MCF 10A (cell line): ENCODE measurements at regions not wholly inside any gene's neighbourhood (a gene's known extent, or its start where the extent isn't known, plus 50 kb on each side); places are given as distances from the start of the nearest gene placed in this dataset.

Experiments used
- BruUV-seq: library from RNA; stranded (reverse); fragments of 400-500 nt; replicated peaks from 2 replicates; lab custom pipeline; 2021; lab: Mats Ljungman, UMichigan
- CTCF ChIA-PET: fragments of 300-600 bp; sonication (Branson Sonifier 250); formaldehyde crosslinking; extraction: SDS; loops from one replicate; lab custom pipeline; 2021; ENCODE audit warnings: antibody characterized with exemption, inconsistent platforms; lab: Yijun Ruan, JAX
- POLR2A ChIA-PET: fragments of 300-600, 350-650 bp; sonication (Branson Sonifier 250); formaldehyde crosslinking; extraction: SDS; loops from one replicate; lab custom pipeline; 2020; ENCODE audit warnings: antibody characterized with exemption, inconsistent platforms; lab: Yijun Ruan, JAX
- DNase-seq: peaks from one replicate; pipeline ENCODE4 v3.0.0-alpha.2; 2018; ENCODE audit not compliant: unreplicated experiment
- H3K27ac Mint-ChIP-seq: one replicate; pipeline ENCODE4 v1.8.0; 2022; ENCODE audit warnings: mild to moderate bottlenecking, low read depth, mixed read lengths; ENCODE audit not compliant: unreplicated experiment
- H3K27me3 Mint-ChIP-seq: one replicate; pipeline ENCODE4 v1.8.0; 2022; ENCODE audit warnings: mixed read lengths; ENCODE audit not compliant: insufficient read depth, unreplicated experiment
- H3K36me3 Mint-ChIP-seq: one replicate; pipeline ENCODE4 v1.8.0; 2022; ENCODE audit warnings: mild to moderate bottlenecking, moderate library complexity, mixed read lengths; ENCODE audit not compliant: insufficient read depth, unreplicated experiment
- H3K4me1 Mint-ChIP-seq: one replicate; pipeline ENCODE4 v1.8.0; 2022; ENCODE audit warnings: mixed read lengths; ENCODE audit not compliant: insufficient read depth, unreplicated experiment
- H3K4me3 Mint-ChIP-seq: one replicate; pipeline ENCODE4 v1.8.0; 2022; ENCODE audit warnings: mild to moderate bottlenecking, moderate library complexity, mixed read lengths; ENCODE audit not compliant: unreplicated experiment
- H3K9me3 Mint-ChIP-seq: one replicate; pipeline ENCODE4 v1.8.0; 2022; ENCODE audit warnings: mixed read lengths; ENCODE audit not compliant: unreplicated experiment
- CTCF ChIP-seq: fragments of 200-600 bp; IDR thresholded peaks from one replicate; pipeline ENCODE4 v1.8.0; 2022; ENCODE audit warnings: antibody characterized with exemption, mild to moderate bottlenecking; ENCODE audit not compliant: unreplicated experiment
- intact Hi-C: fragments of 100-400 bp; cut with micrococcal nuclease; formaldehyde crosslinking; loops from 2 replicates; pipeline ENCODE4 v1.14.1; 2022

DNA sequence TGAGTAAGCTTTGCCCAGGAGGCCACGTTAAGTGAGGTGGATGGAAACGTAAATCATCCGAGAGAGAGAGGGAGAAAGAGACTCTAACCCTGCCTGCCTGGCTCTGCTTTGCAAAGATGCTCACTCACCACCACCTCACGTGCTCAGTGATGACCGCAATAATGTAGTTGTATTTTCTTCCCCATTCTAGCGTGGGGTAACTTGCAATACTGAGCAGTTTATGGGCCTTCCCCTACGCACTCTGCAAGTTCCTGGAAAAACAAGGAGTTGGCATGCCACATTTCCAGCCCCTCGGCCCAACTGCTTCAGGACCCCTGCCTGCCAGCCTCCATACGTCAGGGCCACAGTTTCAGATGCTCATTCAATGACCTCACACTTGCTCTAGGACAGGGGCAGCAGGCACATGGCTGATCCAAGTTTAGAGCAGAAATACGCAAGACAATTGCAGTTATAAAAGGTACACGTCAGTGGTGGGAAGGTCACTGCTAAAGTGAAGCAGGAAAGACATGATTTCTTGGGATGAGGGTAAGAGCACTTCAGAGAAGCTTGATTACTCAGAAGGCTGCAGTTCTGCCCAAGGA lies 112.5 kb upstream of the RAB4A start:
- Mint-ChIP-seq H3K4me3 (no peak overlapping the region), H3K9me3 (no peaks in the 10 kb centered on the region), H3K27ac (no peak overlapping the region), H3K4me1 (no peaks in the 10 kb centered on the region), H3K36me3 (no peaks in the 10 kb centered on the region), H3K27me3 (no peaks in the 10 kb centered on the region)
- no peak for DNase-seq
- no peak for TF ChIP-seq CTCF
- POLR2A ChIA-PET = interaction anchor here (0.6 kb wide), 1 partner anchor 42 kb away, joined by 3 read pairs; no protein-coding TSS in a partner anchor
- intact Hi-C loops = loop anchor here (10.0 kb wide), 1 partner anchor 154 kb away; no protein-coding TSS in a partner anchor
- CTCF ChIA-PET = interaction anchor here (0.6 to 5.3 kb wide), 5 partner anchors 15 to 423 kb away, joined by 3 to 30 read pairs (median 3); partner anchors contain the start of gene RHOU
- no TSS peak for BruUV-seq

DNA sequence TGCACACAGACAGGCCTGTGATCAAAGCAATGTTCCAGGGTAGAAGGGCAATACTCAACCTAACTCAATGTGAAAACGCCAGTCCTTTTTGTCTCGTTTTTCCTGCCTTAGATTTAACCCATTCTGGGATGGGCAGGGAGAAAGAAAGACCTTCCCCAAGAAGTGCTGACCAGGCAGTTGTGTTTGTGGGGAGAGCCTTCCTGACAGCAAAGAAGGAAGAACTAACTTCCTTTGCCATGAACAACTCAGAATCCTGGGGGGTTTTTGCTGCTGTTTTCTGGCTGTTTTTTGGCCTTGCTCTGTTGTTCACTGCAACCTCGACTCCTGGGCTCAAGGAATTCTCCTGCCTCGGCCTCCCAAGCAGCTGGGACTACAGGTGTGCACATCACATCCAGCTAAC lies 112.0 kb upstream of the RAB4A start:
- CTCF ChIA-PET = interaction anchor here (0.9 to 5.3 kb wide), 5 partner anchors 10 to 467 kb away, joined by 3 to 30 read pairs (median 3); no protein-coding TSS in a partner anchor
- BruUV-seq = no TSS peak
- peaks cover under 1% of the 10 kb centered on the region for H3K27me3 Mint-ChIP-seq
- H3K36me3 Mint-ChIP-seq = no peaks in the 10 kb centered on the region
- TF ChIP-seq CTCF = no peak
- DNase-seq = no peak
- POLR2A ChIA-PET = interaction anchor here (0.6 to 0.7 kb wide), 2 partner anchors 18 to 42 kb away, joined by 3 read pairs; no protein-coding TSS in a partner anchor
- no peaks in the 10 kb centered on the region for H3K4me1 Mint-ChIP-seq
- no peak overlapping the region for H3K4me3 Mint-ChIP-seq
- intact Hi-C loops = loop anchor here (10.0 kb wide), 1 partner anchor 154 kb away; no protein-coding TSS in a partner anchor
- H3K9me3 Mint-ChIP-seq = no peaks in the 10 kb centered on the region
- H3K27ac Mint-ChIP-seq = no peak overlapping the region

DNA sequence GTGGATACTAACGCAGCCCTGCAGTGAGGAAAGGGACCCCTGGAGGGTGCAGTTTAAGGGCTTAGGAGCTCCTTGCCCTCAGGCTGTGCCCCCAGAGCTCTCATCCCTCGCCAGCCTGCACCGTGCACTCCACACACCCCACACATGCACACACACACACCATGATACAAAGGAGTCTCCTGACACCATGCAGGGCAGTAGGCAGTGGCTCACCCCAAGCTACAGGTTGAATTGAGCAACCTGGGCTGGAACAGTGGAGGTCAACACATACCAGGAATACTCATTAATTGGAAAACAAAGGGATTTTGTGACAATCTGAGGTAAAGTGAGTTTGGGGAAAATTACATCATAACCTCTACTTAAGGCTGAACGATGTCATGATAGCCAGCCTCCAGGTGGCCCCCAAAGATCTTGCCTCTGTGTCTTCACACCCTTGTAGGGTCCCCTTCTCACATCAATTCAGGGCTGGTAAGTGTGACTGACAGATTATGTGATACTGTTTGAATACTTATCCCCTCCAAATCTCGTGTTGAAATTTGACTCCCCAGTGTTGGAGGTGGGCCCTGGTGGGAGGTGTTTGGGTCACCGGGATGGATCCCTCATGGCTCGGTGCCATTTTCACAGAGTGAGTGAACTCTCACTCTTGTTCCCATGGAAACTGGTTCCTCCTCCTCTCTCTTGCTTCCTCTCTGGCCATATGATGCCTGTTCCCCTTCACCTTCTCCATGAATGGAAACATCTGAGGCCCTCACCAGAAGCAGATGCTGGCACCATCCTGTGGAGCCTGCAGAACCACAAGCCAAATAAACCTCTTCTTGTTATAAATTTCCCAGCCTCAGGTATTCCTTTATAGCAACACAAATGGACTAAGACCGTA lies 111.0 kb upstream of the RAB4A start:
- BruUV-seq = no TSS peak
- H3K4me3 Mint-ChIP-seq = no peak overlapping the region
- H3K36me3 Mint-ChIP-seq = no peaks in the 10 kb centered on the region
- CTCF ChIA-PET = interaction anchor here (0.6 to 5.3 kb wide), 7 partner anchors 9 to 471 kb away, joined by 3 to 30 read pairs (median 4); no protein-coding TSS in a partner anchor
- POLR2A ChIA-PET = interaction anchor here (0.7 kb wide), 1 partner anchor 19 kb away, joined by 3 read pairs; no protein-coding TSS in a partner anchor
- H3K27me3 Mint-ChIP-seq = peaks cover 10% of the 10 kb centered on the region
- no peaks in the 10 kb centered on the region for H3K4me1 Mint-ChIP-seq
- TF ChIP-seq CTCF = no peak
- no peak for DNase-seq
- intact Hi-C loops = loop anchor here (10.0 kb wide), 1 partner anchor 155 kb away; no protein-coding TSS in a partner anchor
- H3K9me3 Mint-ChIP-seq = no peaks in the 10 kb centered on the region
- no peak overlapping the region for H3K27ac Mint-ChIP-seq

DNA sequence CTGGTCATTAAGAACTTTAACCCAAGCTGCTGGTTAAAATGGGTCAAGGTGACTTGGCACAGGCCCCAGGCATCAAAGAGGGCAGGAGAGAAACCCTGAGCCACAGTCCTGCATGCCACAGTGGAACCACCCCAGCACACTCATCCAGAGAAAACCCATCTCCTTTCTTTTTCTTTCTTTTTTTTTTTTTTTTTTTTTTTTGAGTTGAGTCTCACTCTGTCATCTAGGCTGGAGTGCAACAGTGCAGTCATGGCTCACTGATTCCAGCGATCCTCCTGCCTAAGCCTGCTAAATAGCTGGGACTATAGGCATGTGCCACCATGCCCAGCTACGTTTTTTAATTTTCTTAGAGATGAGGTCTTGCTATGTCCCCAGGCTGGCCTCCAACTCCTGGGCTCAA lies 109.2 kb upstream of the RAB4A start:
- POLR2A ChIA-PET = interaction anchor here (0.6 to 2.3 kb wide), 5 partner anchors 9 to 434 kb away, joined by 3 to 6 read pairs (median 3); no protein-coding TSS in a partner anchor
- H3K36me3 Mint-ChIP-seq = no peaks in the 10 kb centered on the region
- no peaks in the 10 kb centered on the region for H3K9me3 Mint-ChIP-seq
- no TSS peak for BruUV-seq
- no peak for DNase-seq
- H3K4me3 Mint-ChIP-seq = no peak overlapping the region
- H3K4me1 Mint-ChIP-seq = no peaks in the 10 kb centered on the region
- CTCF ChIA-PET = interaction anchor here (0.8 to 2.7 kb wide), 2 partner anchors 43 to 65 kb away, joined by 5 to 15 read pairs; no protein-coding TSS in a partner anchor
- no peak for TF ChIP-seq CTCF
- intact Hi-C loops = no loop called here
- H3K27me3 Mint-ChIP-seq = peaks cover 23% of the 10 kb centered on the region
- no peak overlapping the region for H3K27ac Mint-ChIP-seq
